Heart left ventricle (tissue), 16 donors: ENCODE measurements at regions not wholly inside any gene's neighbourhood (a gene's known extent, or its start where the extent isn't known, plus 50 kb on each side); places are given as distances from the start of the nearest gene placed in this dataset.

Source experiments
- ATAC-seq, 4 donors: fragments of 200-7000 bp; cut with Tn5 transposase; one replicate each; pipeline ENCODE4 v1.9.1; 2020 to 2022; ENCODE audit warnings: moderate library complexity in 4 of 4, mild to moderate bottlenecking in 3 of 4, moderate number of reproducible peaks in 1 of 4
- DNase-seq, 5 donors: peaks; one replicate each; pipeline ENCODE4 v3.0.0-alpha.2; 2020
- H3K27ac ChIP-seq, 12 donors: fragments of 200-600 bp; sonication (generic) in 4 of 12; one replicate each; pipeline versions ENCODE4 v1.5.0 to v1.8.0; 2016 to 2022; ENCODE audit warnings: mild to moderate bottlenecking in 2 of 12
- H3K27me3 ChIP-seq, 9 donors: fragments of 200-600 bp; sonication (generic) in 2 of 9; one replicate each; pipeline versions ENCODE4 v1.5.1 to v1.8.0; 2016 to 2022; ENCODE audit warnings: mild to moderate bottlenecking in 3 of 9
- H3K36me3 ChIP-seq, 9 donors: fragments of 200-600 bp; sonication (generic) in 2 of 9; one replicate each; pipeline versions ENCODE4 v1.5.0 to v1.8.0; 2018 to 2022; ENCODE audit warnings: mild to moderate bottlenecking in 2 of 9
- H3K4me1 ChIP-seq, 12 donors: fragments of 200-600 bp; sonication (generic) in 4 of 12; one replicate each; pipeline versions ENCODE4 v1.5.0 to v1.8.0; 2016 to 2022; ENCODE audit warnings: mild to moderate bottlenecking in 3 of 12
- H3K4me3 ChIP-seq, 12 donors: fragments of 200-600 bp; sonication (generic) in 4 of 12; one replicate each; pipeline versions ENCODE4 v1.5.0 to v1.8.0; 2017 to 2022; ENCODE audit warnings: mild to moderate bottlenecking in 9 of 12, moderate library complexity in 4 of 12
- H3K9me3 ChIP-seq, 12 donors: fragments of 200-600 bp; sonication (generic) in 4 of 12; one replicate each; pipeline versions ENCODE4 v1.5.0 to v1.8.0; 2016 to 2022; ENCODE audit warnings: mild to moderate bottlenecking in 1 of 12
- CTCF ChIP-seq, 12 donors: fragments of 200-600 bp; sonication (generic) in 4 of 12; IDR thresholded peaks; one replicate each; pipeline versions ENCODE4 v1.5.0 to v1.8.0; 2018 to 2022; ENCODE audit warnings: antibody characterized with exemption in 12 of 12, mild to moderate bottlenecking in 5 of 12
- POLR2A ChIP-seq, 2 donors: fragments of 450-650 bp; IDR thresholded peaks; one replicate each; pipeline ENCODE4 v1.6.1; 2017; ENCODE audit warnings: antibody characterized with exemption in 2 of 2, mild to moderate bottlenecking in 2 of 2, moderate library complexity in 2 of 2
- WGBS, 4 donors: extraction: QIAGEN DNeasy Blood & Tissue Kit in 2 of 4; methylation state at CpG; one replicate each; pipeline versions ENCODE4 v1.1.5 to v1.1.7; 2013 to 2018; 5-methylcytosine and 5-hydroxymethylcytosine counted together
- intact Hi-C, 10 donors: fragments of 100-400 bp; cut with DNase I; formaldehyde crosslinking; loops; one replicate each; pipeline versions ENCODE4 v1.11.1 to v1.14.2; 2022
- donor health status: ischemic (EF 13 %, LVEDD 7.1; RV severe dilation, severe dysfunction).
- donor health status: healthy with polysubstance abuse.
- donor health status: DM: no; HTN: yes; CAD: no.
- donor health status: DM: no; HTN: no; CAD: no.
- donor health status: ischemic (EF 25% LVEDD 6.9; RV normal size, moderate dysfunction).
- donor health status: ischemic (EF 25% LVEDD 5.7; RV mildly dilated, moderate dysfunction).
- donor health status: healthy.
- donor health status: DM: yes; HTN: yes; CAD: no.
- donor health status: ischemic (EF 35%, LVEDD 5.7; RV mildly dilated, moderate dysfunction).
- donor health status: nonischemic (EF 11% LVEDD 7.7; RV severe dilation, severe dysfunction).
- donor health status: DM: yes; HTN: yes; CAD: no.
- donor health status: PGD.
- donor health status: ischemic (EF 29% LVEDD 5.4; RV normal size, mild dysfunction).
- donor health status: nonischemic (EF 23%, LVEDD 6.1; RV moderate dilation, normal function).

GRCh38 chr12:41768456-41768855 lies 376.2 kb downstream of the GXYLT1 start:
- Histone ChIP-seq H3K27ac (no peak overlapping the region), H3K36me3 (no peaks in the 10 kb centered on the region), H3K27me3 (no peaks in the 10 kb centered on the region), H3K9me3 (peaks cover 0 to 4% (median 0%) of the 10 kb centered on the region in 12 donors), H3K4me3 (no peak overlapping the region), H3K4me1 (no peaks in the 10 kb centered on the region)
- no peak for ATAC-seq
- intact Hi-C loops = no loop called here
- DNase-seq = no peak
- TF ChIP-seq POLR2A (IDR thresholded peaks at IDR 0.05) = no peak
- TF ChIP-seq CTCF (IDR thresholded peaks at IDR 0.05) = no peak
- WGBS, 4 donors = 90 to 92% (median 91%) methylated on average over 7 of the region's 7 CpGs

GRCh38 chr12:41762691-41763090 lies 382.0 kb downstream of the GXYLT1 start:
- intact Hi-C loops = no loop called here
- Histone ChIP-seq H3K27me3 (no peaks in the 10 kb centered on the region), H3K36me3 (no peaks in the 10 kb centered on the region), H3K27ac (no peak overlapping the region), H3K9me3 (peaks cover 0 to 8% (median 0%) of the 10 kb centered on the region in 12 donors), H3K4me1 (no peaks in the 10 kb centered on the region), H3K4me3 (no peak overlapping the region)
- ATAC-seq (no peak), DNase-seq (no peak)
- WGBS, 4 donors = 76 to 94% (median 87%) methylated on average over 3 of the region's 3 CpGs
- TF ChIP-seq CTCF (IDR thresholded peaks at IDR 0.05) (no peak), POLR2A (IDR thresholded peaks at IDR 0.05) (no peak)

- peaks cover 0 to 6% (median 0%) of the 10 kb centered on the region in 12 donors for H3K9me3 ChIP-seq
- H3K27me3 ChIP-seq = no peaks in the 10 kb centered on the region
- no peak overlapping the region for H3K27ac ChIP-seq
- 71 to 91% (median 83%) methylated on average over 3 of the region's 3 CpGs for WGBS, 4 donors
- no peaks in the 10 kb centered on the region for H3K4me1 ChIP-seq
- intact Hi-C loops = no loop called here
- H3K4me3 ChIP-seq = no peak overlapping the region
- TF ChIP-seq POLR2A (IDR thresholded peaks at IDR 0.05) (no peak), CTCF (IDR thresholded peaks at IDR 0.05) (no peak)
- no peaks in the 10 kb centered on the region for H3K36me3 ChIP-seq
- no peak for ATAC-seq
- no peak for DNase-seq
Observed at GRCh38 chr12:41745593-41745992, 399.1 kb downstream of the GXYLT1 start.

- no peaks in the 10 kb centered on the region for H3K27me3 ChIP-seq
- H3K36me3 ChIP-seq = no peaks in the 10 kb centered on the region
- no peaks in the 10 kb centered on the region for H3K9me3 ChIP-seq
- TF ChIP-seq CTCF (IDR thresholded peaks at IDR 0.05) (no peak), POLR2A (IDR thresholded peaks at IDR 0.05) (no peak)
- ATAC-seq (no peak), DNase-seq (no peak)
- H3K4me3 ChIP-seq = no peak overlapping the region
- WGBS, 4 donors = 70 to 77% (median 73%) methylated on average over 4 of the region's 4 CpGs
- H3K4me1 ChIP-seq = no peaks in the 10 kb centered on the region
- H3K27ac ChIP-seq = no peak overlapping the region
- intact Hi-C loops = no loop called here
Observed at GRCh38 chr12:41743835-41744234, 400.8 kb downstream of the GXYLT1 start.
